ENCODE measurements at regions not wholly inside any gene's neighbourhood (a gene's known extent, or its start where the extent isn't known, plus 50 kb on each side); places are given as distances from the start of the nearest gene placed in this dataset.

DNA sequence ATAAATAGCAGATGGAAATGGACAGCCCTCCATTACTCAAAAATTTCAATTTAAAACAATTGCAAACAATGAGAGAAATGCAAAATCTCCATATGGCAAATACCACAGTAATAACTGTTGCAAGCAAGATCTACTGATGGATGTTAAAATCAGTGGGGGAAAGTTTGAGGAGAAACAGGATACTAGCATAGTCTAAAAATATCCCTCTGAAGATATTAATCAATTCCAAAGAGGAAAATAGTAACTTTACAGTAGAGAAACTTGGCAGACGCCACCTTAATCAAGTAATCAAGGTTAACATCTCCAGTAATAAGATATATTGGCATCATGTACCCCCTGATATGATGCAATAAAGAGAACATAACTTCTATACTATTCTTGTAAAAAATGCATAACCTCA, 344.8 kb downstream of the ZNF674 start:
- TF ChIP-seq, protein P1, sequence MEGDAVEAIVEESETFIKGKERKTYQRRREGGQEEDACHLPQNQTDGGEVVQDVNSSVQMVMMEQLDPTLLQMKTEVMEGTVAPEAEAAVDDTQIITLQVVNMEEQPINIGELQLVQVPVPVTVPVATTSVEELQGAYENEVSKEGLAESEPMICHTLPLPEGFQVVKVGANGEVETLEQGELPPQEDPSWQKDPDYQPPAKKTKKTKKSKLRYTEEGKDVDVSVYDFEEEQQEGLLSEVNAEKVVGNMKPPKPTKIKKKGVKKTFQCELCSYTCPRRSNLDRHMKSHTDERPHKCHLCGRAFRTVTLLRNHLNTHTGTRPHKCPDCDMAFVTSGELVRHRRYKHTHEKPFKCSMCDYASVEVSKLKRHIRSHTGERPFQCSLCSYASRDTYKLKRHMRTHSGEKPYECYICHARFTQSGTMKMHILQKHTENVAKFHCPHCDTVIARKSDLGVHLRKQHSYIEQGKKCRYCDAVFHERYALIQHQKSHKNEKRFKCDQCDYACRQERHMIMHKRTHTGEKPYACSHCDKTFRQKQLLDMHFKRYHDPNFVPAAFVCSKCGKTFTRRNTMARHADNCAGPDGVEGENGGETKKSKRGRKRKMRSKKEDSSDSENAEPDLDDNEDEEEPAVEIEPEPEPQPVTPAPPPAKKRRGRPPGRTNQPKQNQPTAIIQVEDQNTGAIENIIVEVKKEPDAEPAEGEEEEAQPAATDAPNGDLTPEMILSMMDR (IDR thresholded peaks at IDR 0.05; ENCODE audit: low read length): no peak
- no peak for TF ChIP-seq EZH2 (IDR thresholded peaks at IDR 0.05; ENCODE audit: borderline replicate concordance, low read length)

Data from OCI-LY1 (cell line).